Skeletal muscle cell (primary cell): ENCODE measurements at regions not wholly inside any gene's neighbourhood (a gene's known extent, or its start where the extent isn't known, plus 50 kb on each side); places are given as distances from the start of the nearest gene placed in this dataset.
"Not testable (repeated sequence)": the region's sequence is repeated elsewhere in the genome, so short reads cannot be mapped to it uniquely, and the experiment has no call there.

Experiments
- DNase-seq: peaks from one replicate; pipeline ENCODE4 v3.0.0-alpha.2; 2010; ENCODE audit warnings: low read depth
- H3K4me3 ChIP-seq: 2 replicates; pipeline ENCODE4 v1.5.1; 2011; ENCODE audit warnings: low read depth, mild to moderate bottlenecking, control low read depth, low read length, moderate library complexity

- not testable (repeated sequence) for DNase-seq, H3K4me3 ChIP-seq
Observed at GRCh38 chr13:109702030-109702597, 84.3 kb downstream of the IRS2 start.

DNA sequence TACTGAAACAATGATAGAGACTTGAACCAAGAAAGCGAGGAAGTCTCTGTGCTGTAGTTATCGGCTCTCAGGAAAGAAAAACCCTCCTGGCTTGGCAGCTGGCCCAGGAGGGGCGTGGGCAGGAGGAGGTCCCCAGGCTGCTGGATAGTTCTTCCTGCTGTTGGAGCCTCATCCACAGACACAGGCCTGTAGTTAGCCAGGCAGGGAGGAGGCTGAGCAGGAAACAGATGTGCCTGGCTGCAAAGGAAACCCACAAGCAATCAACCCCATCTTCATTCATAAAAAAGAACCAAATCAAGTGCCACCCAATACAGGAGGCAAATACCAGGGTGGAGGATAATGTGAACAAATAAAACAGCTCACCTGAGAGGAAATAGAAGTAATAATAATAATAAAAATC, 86.2 kb downstream of the IRS2 start:
- H3K4me3 ChIP-seq: no peak overlapping the region
- DNase-seq: peak; percentile 82

DNA sequence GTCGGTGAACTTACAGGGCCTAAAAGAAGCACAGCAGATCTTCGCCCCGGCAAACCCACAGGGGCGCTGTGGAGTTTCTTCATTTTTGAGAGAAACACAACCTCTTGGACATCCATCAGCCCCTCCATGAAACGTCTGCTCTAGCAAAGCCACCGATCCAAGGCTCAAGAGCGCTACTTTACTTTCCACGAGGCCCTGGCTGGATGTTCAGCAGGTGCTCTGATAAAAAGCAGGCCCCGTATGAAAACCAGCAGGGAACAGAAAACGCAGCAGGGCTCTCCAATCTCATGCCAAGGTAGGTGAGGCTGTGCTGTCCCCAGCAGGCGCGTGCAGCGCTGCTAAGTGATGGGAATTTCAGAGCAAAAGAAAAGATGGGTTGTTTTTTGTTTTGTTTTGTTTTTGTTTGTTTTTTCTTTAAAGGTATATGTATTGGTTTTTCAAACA, 86.7 kb downstream of the IRS2 start:
- DNase-seq: no peak
- no peak overlapping the region for H3K4me3 ChIP-seq

DNA sequence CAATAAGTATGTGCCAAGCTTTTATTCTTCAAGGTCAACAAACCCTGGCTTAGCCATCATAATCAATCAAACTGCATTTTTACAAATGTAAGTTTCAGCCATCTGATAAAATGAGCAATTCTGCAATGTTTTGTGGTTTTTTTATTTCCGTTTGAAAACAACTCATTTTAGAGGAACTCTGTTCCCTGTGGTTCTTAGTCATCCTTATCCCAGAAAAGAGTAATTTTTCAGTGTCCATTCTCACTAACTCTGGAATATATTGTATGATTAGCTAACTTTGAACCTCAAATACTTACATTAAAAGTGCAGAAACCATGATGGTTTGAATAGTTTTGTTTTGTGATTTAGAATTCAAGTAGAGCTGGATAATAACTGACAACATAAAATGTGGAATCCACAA, 87.6 kb downstream of the IRS2 start:
- no peak for DNase-seq
- H3K4me3 ChIP-seq: no peak overlapping the region

DNA sequence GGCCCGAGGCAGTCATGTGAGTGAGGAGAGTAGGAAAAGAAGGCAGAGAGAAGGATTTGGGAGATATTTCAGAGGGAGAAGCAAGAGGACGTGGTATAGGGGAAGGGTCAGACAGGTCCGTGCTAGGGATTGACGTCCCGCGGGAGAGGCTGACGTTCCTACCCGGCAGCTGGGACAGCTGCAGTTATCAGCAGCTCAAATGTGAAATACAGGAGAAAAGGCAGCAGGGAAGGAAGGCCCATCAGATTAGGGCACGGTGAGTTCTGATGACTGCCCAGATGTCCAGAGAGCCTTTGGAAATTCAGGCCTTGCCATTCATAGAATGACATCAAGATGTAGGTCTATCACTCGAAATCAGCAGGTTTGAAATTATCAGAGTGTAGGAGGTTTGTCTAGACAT, 88.4 kb downstream of the IRS2 start:
- H3K4me3 ChIP-seq: no peak overlapping the region
- no peak for DNase-seq

- no peak overlapping the region for H3K4me3 ChIP-seq
- no peak for DNase-seq
Observed at GRCh38 chr13:109695402-109696190, 90.8 kb downstream of the IRS2 start.

DNA sequence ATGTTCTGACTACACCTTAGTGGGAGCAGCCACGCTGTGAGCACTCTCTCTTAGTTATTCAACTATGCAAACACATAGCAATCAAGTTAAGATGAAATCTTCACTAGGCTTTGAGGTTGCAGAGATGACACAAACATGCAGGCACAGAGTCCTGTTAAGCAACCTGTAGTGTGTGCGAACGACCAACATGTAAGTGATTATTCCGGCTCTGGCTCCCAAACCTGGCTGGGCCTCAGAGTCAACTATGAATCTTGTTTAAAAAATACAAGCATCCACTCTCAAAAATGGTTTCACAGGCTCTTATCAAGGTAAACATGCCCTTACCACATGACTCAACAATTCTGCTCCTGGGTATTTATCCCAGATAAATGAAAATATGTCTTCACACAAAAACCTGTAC, 91.4 kb downstream of the IRS2 start:
- no peak for DNase-seq
- H3K4me3 ChIP-seq: no peak overlapping the region

GRCh38 chr13:109693213-109693612, 93.2 kb downstream of the IRS2 start:
- no peak overlapping the region for H3K4me3 ChIP-seq
- no peak for DNase-seq

DNA sequence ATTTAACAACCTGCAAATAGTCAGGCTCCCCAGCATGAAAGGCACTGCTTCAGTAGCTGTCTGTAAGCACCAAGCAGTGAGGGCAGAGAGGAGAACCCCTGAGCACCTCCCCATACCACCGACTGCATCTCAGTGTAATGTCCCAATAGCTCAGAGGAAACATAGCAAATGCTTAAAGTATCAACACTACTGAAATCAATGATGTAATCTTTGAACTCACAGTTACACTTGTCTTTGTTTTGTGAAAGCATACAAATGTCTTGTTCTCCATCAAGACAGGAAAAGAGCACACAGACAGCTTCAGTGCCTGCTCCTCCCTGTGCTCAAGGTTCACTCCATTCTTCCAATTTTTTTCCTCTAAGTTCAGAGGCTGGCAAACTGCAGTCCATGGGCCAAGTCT, 94.7 kb downstream of the IRS2 start:
- DNase-seq: no peak
- H3K4me3 ChIP-seq: no peak overlapping the region

DNA sequence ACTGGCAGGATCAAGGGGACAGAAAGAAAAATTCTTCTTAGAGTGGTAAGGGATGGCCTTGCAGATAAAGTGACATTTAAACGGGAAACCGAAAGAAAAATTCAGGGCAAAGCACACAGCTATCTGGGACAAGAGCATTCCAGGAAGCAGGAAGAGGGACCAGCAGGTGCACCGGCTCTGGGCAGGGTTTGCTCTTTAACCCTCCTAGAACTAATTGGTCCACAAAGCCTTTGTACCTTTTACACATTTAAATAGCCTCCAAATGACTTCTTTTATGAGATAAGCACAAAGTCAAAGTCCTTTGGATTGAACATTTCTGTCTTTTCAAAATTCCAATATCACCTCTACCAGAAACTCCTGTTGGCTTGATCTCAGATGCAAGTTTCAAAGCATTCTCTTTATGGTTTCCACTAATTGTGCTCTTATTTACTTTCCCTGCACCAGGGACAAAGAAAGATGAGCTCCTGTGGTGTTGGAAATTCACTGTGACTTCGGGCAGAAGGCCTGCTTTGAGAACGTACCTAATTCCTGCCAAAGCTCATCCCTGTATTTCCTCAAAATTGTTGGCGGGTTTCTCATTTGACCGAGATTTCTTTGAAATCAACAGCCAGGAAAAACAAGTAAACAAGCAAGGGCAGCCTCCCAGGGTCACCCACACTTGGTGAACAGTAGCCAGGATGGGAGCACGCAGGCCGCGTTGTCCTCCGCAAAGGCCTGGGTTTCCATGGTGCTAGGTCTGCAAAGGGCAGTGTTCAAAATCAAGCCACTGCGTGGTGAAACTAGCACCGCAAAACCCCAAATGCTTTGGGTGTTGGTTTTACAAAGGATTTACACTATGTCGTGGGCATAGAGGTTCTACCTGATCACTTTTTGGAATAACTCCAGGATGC, 98.6 kb downstream of the IRS2 start:
- DNase-seq: no peak
- no peak overlapping the region for H3K4me3 ChIP-seq

DNA sequence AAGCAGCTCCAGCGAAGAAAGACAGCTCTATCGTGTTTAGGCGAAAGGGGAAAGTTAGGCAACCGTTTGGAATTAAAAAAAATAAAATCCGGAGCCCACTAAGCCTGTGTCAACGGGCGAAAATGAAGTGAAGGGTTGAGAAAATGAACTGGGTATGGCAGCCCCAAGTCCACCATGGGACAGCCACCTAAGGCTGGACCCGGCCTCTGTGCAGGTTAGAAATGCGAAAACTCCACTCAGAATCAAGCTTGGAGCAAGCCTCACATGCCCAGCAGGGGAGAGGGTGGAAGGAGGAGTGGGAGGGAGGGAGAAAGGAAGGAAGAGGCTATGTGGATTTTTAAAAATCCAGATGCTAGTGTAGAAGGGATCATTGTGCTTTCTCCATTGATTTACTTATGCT, 101.2 kb downstream of the IRS2 start:
- peak overlapping the region; percentile 10 for H3K4me3 ChIP-seq

GRCh38 chr13:109684824-109685202, 101.6 kb downstream of the IRS2 start:
- DNase-seq: peak; percentile 74
- H3K4me3 ChIP-seq: peak overlapping the region; percentile 10

More for the DNA sequence above, 101.2 kb downstream of the IRS2 start:
- no peak for DNase-seq

DNA sequence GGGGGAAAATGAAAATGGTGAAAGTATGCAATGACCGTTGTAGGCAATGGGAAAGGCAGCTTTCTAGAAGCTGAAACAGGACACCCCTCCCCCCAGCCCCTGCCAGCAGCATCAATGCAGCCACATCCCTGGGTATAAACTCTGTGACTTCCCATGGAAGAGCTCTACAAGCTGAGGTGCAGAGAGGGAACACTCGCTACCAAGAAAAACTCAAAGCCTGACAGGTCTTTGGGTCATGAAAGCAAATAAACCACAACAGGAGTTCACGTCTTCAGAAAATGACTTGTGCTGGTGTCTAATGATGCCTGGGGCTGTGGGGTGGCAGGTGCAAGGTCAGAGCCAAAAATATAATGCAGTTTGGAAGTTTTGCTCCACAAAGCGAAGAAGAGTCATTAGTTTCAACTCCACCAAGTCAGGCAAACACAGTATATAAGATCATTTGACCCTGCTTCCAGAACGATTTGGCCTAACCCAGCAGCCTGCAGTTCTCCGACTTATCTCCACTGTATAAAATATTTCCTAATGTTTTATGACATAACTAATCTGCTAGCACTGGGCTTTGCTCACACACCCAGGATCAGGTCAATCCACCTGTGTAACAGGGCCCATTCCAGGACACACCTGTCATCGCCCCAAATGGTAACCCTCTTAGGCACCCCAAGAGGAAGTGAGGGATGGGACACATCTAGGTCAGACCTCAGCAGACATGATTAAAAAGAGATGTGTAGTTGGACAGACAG, 102.1 kb downstream of the IRS2 start:
- DNase-seq: no peak
- no peak overlapping the region for H3K4me3 ChIP-seq

- DNase-seq: no peak
- no peak overlapping the region for H3K4me3 ChIP-seq
Observed at GRCh38 chr13:109682534-109683244, 103.7 kb downstream of the IRS2 start.

DNA sequence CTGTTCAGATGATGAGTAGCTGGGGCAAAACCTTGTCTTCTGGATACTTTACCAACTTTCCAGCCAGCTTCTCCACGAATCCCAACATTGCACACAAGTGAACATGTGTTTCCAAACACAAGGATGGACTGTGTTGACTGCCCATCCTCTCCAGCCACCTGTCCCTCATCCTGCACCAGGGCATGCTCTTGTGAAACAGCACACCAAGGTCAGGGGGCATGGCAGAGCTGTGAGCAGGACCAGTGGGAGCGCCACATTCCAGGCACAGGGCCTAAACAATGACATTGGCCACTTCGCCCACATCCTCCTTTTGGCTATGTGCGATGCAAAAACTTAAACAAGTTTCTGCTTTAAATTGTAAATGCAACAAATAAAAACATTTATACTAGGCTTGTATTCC, 105.5 kb downstream of the IRS2 start:
- H3K4me3 ChIP-seq: no peak overlapping the region
- DNase-seq: no peak

GRCh38 chr13:109680288-109680687, 106.1 kb downstream of the IRS2 start:
- no peak overlapping the region for H3K4me3 ChIP-seq
- DNase-seq: no peak

- DNase-seq: no peak
- H3K4me3 ChIP-seq: no peak overlapping the region
Observed at GRCh38 chr13:109678459-109678858, 107.9 kb downstream of the IRS2 start.

GRCh38 chr13:109677206-109677605, 109.2 kb downstream of the IRS2 start:
- no peak for DNase-seq
- H3K4me3 ChIP-seq: no peak overlapping the region

- H3K4me3 ChIP-seq: no peak overlapping the region
- DNase-seq: no peak
Observed at GRCh38 chr13:109673477-109673876, 112.9 kb downstream of the IRS2 start.
